CD4-positive, alpha-beta T cell treated with Interleukin-10 for 1 hour (primary cell): ENCODE measurements at regions not wholly inside any gene's neighbourhood (a gene's known extent, or its start where the extent isn't known, plus 50 kb on each side); places are given as distances from the start of the nearest gene placed in this dataset.

Source experiments
- DNase-seq: peaks from one replicate; pipeline ENCODE4 v3.0.0-alpha.2; 2020

- no peak for DNase-seq
Measured at GRCh38 chr13:106161146-106161545, 374.3 kb downstream of the EFNB2 start.

GRCh38 chr13:106159295-106160195 is 375.9 kb downstream of the EFNB2 start:
- no peak for DNase-seq

GRCh38 chr13:106156468-106156867 is 379.0 kb downstream of the EFNB2 start:
- no peak for DNase-seq

GRCh38 chr13:106155411-106155810 is 380.1 kb downstream of the EFNB2 start:
- no peak for DNase-seq

GRCh38 chr13:106153876-106154275 is 381.6 kb downstream of the EFNB2 start:
- no peak for DNase-seq

GRCh38 chr13:106153041-106153440 is 382.4 kb downstream of the EFNB2 start:
- DNase-seq, result no peak

- DNase-seq, result no peak
Measured at GRCh38 chr13:106152047-106152446, 383.4 kb downstream of the EFNB2 start.

- DNase-seq, result no peak
Measured at GRCh38 chr13:106151056-106151699, 384.3 kb downstream of the EFNB2 start.

- DNase-seq, result no peak
Measured at GRCh38 chr13:106145997-106146864, 389.2 kb downstream of the EFNB2 start.

- no peak for DNase-seq
Measured at GRCh38 chr13:106145070-106145469, 390.4 kb downstream of the EFNB2 start.

- DNase-seq, result no peak
Measured at GRCh38 chr13:106143930-106144709, 391.3 kb downstream of the EFNB2 start.

- no peak for DNase-seq
Measured at GRCh38 chr13:106143392-106143791, 392.1 kb downstream of the EFNB2 start.

- DNase-seq, result no peak
Measured at GRCh38 chr13:106140476-106140875, 395.0 kb downstream of the EFNB2 start.

- no peak for DNase-seq
Measured at GRCh38 chr13:106139942-106140341, 395.5 kb downstream of the EFNB2 start.

- no peak for DNase-seq
Measured at GRCh38 chr13:106139377-106139776, 396.1 kb downstream of the EFNB2 start.

GRCh38 chr13:106138620-106139019 is 396.8 kb downstream of the EFNB2 start:
- no peak for DNase-seq

- no peak for DNase-seq
Measured at GRCh38 chr13:106133025-106133424, 402.4 kb downstream of the EFNB2 start.

- DNase-seq, result no peak
Measured at GRCh38 chr13:106132216-106132615, 403.2 kb downstream of the EFNB2 start.

GRCh38 chr13:106129993-106130392 is 405.5 kb downstream of the EFNB2 start:
- DNase-seq, result no peak

- no peak for DNase-seq
Measured at GRCh38 chr13:106129273-106129672, 406.2 kb downstream of the EFNB2 start.

GRCh38 chr13:106122234-106122633 is 413.2 kb downstream of the EFNB2 start:
- no peak for DNase-seq

- DNase-seq, result no peak
Measured at GRCh38 chr13:106121173-106121754, 414.2 kb downstream of the EFNB2 start.
